ENCODE measurements at regions not wholly inside any gene's neighbourhood (a gene's known extent, or its start where the extent isn't known, plus 50 kb on each side); places are given as distances from the start of the nearest gene placed in this dataset.
"Not testable (repeated sequence)": the region's sequence is repeated elsewhere in the genome, so short reads cannot be mapped to it uniquely, and the experiment has no call there.

GRCh38 chr1:88474555-88475304 is 209.3 kb upstream of the PKN2 start:
- in situ Hi-C loops (cut with HindIII; ENCODE audit: low pct_unique_long_range_greater_than_20kb, low sequenced_read_pairs), result no loop called here
- no peak for DNase-seq (ENCODE audit: low read depth, low spot score)

GRCh38 chr1:88484881-88485280 is 199.2 kb upstream of the PKN2 start:
- in situ Hi-C loops (cut with HindIII; ENCODE audit: low pct_unique_long_range_greater_than_20kb, low sequenced_read_pairs), result no loop called here
- no peak for DNase-seq (ENCODE audit: low read depth, low spot score)

- no peak for DNase-seq (ENCODE audit: low read depth, low spot score)
- in situ Hi-C loops (cut with HindIII; ENCODE audit: low pct_unique_long_range_greater_than_20kb, low sequenced_read_pairs), result no loop called here
Observed at GRCh38 chr1:88488237-88488636, 195.8 kb upstream of the PKN2 start.

DNA sequence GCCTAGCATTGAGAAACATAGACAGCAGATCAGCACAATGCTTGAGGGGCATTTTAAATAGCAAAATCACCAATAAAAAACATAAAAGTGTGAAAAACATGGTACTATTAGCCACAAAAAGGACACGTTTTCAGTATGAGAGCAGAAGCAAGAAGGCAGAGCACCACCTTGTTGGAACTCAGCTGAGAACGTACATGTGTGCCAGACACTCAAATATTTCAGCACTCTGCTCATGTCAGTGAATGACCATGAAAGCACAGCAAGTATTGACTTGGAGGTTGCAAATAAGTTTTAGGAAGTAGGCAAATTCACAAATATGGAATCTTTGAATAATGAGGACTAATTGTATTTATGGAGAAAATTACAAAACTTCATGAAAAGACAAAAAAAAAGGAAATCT is 193.4 kb upstream of the PKN2 start:
- in situ Hi-C loops (cut with HindIII; ENCODE audit: low pct_unique_long_range_greater_than_20kb, low sequenced_read_pairs), result no loop called here
- no peak for DNase-seq (ENCODE audit: low read depth, low spot score)

DNA sequence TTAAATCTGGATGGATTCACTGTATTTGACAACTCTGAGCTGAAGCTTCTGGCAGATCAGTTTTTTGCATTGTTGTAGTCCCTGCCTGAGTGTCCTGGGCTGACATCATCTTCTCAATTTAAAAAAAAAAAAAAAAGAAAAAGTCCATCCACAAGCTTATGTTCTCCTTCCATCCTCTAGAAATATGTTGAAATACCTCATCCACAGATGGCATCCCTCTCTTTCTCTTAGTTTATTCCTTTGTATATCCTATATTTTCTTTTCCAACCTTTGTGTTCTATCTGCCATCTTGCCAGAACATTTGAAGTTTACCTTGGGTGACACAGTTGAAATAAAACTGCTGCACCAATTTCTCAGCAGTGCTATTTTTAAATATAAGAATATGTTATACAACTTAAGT is 184.4 kb upstream of the PKN2 start:
- in situ Hi-C loops (cut with HindIII; ENCODE audit: low pct_unique_long_range_greater_than_20kb, low sequenced_read_pairs), result no loop called here

GRCh38 chr1:88502886-88503285 is 181.2 kb upstream of the PKN2 start:
- in situ Hi-C loops (cut with HindIII; ENCODE audit: low pct_unique_long_range_greater_than_20kb, low sequenced_read_pairs), result no loop called here
- DNase-seq (ENCODE audit: low read depth, low spot score), result no peak

More for the DNA sequence above, 184.4 kb upstream of the PKN2 start:
- DNase-seq (ENCODE audit: low read depth, low spot score), result no peak

GRCh38 chr1:88503646-88504045 is 180.4 kb upstream of the PKN2 start:
- in situ Hi-C loops (cut with HindIII; ENCODE audit: low pct_unique_long_range_greater_than_20kb, low sequenced_read_pairs), result no loop called here
- DNase-seq (ENCODE audit: low read depth, low spot score), result no peak

GRCh38 chr1:88504601-88505000 is 179.5 kb upstream of the PKN2 start:
- no peak for DNase-seq (ENCODE audit: low read depth, low spot score)
- in situ Hi-C loops (cut with HindIII; ENCODE audit: low pct_unique_long_range_greater_than_20kb, low sequenced_read_pairs), result no loop called here

- in situ Hi-C loops (cut with HindIII; ENCODE audit: low pct_unique_long_range_greater_than_20kb, low sequenced_read_pairs), result no loop called here
- no peak for DNase-seq (ENCODE audit: low read depth, low spot score)
Observed at GRCh38 chr1:88509379-88509778, 174.7 kb upstream of the PKN2 start.

- in situ Hi-C loops (cut with HindIII; ENCODE audit: low pct_unique_long_range_greater_than_20kb, low sequenced_read_pairs), result no loop called here
- DNase-seq (ENCODE audit: low read depth, low spot score), result no peak
Observed at GRCh38 chr1:88514544-88515060, 169.5 kb upstream of the PKN2 start.

GRCh38 chr1:88517499-88517898 is 166.6 kb upstream of the PKN2 start:
- in situ Hi-C loops (cut with HindIII; ENCODE audit: low pct_unique_long_range_greater_than_20kb, low sequenced_read_pairs); DNase-seq (ENCODE audit: low read depth, low spot score): not testable (repeated sequence)

DNA sequence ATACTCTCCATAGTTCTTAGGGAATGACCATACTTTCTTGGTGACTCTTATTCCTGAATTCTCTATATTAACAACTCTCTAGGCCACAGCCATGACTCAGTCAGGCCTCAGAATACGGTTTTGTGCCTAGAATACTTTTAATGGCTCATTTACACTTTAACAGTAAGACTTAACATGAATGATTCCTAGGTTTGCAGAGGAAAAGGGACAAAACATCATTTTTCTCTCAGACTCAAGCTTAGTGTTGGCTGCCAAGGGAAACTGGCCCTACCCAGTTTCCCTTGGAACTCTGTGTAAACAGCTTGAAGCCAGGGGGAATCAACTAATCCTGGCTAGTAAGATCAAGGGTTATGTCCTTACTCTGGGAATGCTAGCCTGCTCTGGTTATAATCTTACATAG is 164.9 kb upstream of the PKN2 start:
- no peak for DNase-seq (ENCODE audit: low read depth, low spot score)
- in situ Hi-C loops (cut with HindIII; ENCODE audit: low pct_unique_long_range_greater_than_20kb, low sequenced_read_pairs), result no loop called here

DNA sequence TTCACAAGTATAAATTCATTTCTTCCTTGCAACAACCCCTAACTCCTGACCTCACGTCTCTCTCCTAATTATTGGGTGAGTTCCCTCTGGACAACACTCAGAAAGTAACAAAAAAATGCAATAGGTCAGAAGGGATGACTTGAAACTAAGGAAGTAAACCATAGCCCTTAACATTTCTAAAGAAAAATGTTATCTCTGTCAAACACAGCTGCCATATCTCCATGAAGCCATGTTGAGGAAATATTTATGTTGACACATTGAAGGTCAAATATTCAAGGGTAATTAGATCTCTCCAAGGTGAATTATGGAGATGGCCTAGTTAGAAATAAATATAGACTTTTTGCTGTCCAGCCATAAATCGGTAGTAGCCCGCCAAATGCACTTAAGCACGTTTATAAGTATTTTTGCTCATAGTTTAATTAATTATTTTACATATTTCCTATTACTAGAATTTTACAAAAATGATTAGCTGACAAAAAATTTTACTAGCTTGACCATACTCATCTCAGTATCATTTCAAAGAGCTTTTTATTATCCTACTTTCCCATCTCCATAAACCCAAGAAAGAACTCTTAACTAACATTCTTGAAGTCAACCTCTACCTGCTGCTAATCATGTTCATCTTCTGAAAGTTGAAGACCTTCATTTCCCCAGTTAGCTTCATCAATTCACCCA is 160.1 kb upstream of the PKN2 start:
- DNase-seq (ENCODE audit: low read depth, low spot score), result no peak
- in situ Hi-C loops (cut with HindIII; ENCODE audit: low pct_unique_long_range_greater_than_20kb, low sequenced_read_pairs), result no loop called here

DNA sequence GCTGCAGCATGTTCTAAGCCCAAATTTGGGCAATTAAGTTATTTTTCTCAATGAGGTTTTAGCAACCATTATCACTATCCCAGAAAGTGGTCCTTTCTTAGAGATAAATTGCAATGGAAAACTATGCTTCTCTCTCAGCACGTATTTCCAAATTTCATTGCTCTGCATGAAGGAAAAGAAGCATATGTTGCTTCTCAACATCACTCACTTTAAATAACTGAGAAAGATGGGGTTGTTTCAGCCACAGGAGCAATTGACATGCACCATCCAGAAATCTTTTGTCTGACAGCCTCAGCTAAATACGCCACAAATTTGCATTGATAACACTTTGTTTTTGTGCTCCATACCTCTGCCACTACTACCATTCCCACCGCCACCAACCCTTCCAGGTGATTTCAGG is 157.6 kb upstream of the PKN2 start:
- no peak for DNase-seq (ENCODE audit: low read depth, low spot score)
- in situ Hi-C loops (cut with HindIII; ENCODE audit: low pct_unique_long_range_greater_than_20kb, low sequenced_read_pairs), result no loop called here

- in situ Hi-C loops (cut with HindIII; ENCODE audit: low pct_unique_long_range_greater_than_20kb, low sequenced_read_pairs), result no loop called here
- DNase-seq (ENCODE audit: low read depth, low spot score), result no peak
Observed at GRCh38 chr1:88528792-88529191, 155.3 kb upstream of the PKN2 start.

- in situ Hi-C loops (cut with HindIII; ENCODE audit: low pct_unique_long_range_greater_than_20kb, low sequenced_read_pairs), result no loop called here
- no peak for DNase-seq (ENCODE audit: low read depth, low spot score)
Observed at GRCh38 chr1:88529581-88529980, 154.5 kb upstream of the PKN2 start.

DNA sequence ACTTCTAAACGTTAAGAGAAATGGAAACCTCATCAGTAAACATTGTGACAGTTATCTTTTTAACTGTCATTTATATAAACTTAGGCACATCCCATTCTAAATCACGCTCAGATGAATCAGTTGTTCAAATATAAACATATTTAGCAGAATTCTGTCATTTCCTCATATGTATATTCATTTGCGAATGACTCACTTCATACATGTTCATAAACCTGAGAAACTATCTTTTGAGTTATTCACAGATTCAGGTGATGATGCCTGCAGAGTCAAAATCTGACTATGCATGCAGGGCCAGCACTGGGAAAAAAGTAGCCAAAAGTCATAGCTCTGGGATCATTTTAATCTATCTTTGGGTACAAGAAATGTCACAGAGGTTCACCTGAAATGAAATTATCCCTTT is 153.8 kb upstream of the PKN2 start:
- DNase-seq (ENCODE audit: low read depth, low spot score), result no peak
- in situ Hi-C loops (cut with HindIII; ENCODE audit: low pct_unique_long_range_greater_than_20kb, low sequenced_read_pairs), result no loop called here

DNA sequence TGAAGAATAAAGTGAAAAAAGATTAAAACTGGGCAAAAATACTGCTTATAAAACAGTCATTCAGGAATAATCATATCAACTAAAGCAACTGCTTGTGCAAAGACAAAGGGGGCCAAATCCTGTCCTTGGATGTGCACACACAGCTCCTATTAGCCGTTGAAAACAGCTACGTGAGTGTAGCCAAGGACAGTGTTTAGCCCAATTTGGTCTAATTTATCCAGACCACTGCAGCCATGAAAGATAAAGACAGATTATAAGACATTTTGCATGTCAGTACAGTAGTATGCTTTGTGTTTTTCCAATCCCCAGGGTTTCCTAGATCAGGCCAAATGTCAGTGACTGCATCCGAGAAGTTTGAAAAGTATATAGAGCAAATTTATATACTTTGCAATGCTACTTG is 146.3 kb upstream of the PKN2 start:
- in situ Hi-C loops (cut with HindIII; ENCODE audit: low pct_unique_long_range_greater_than_20kb, low sequenced_read_pairs), result no loop called here
- no peak for DNase-seq (ENCODE audit: low read depth, low spot score)

GRCh38 chr1:88538222-88538899 is 145.7 kb upstream of the PKN2 start:
- no peak for DNase-seq (ENCODE audit: low read depth, low spot score)
- in situ Hi-C loops (cut with HindIII; ENCODE audit: low pct_unique_long_range_greater_than_20kb, low sequenced_read_pairs), result no loop called here

Data from SK-MEL-5 (cell line).